ENCODE measurements at regions not wholly inside any gene's neighbourhood (a gene's known extent, or its start where the extent isn't known, plus 50 kb on each side); places are given as distances from the start of the nearest gene placed in this dataset.

GRCh38 chr1:166270476-166271150 lies 103.8 kb upstream of the FAM78B start:
- TF ChIP-seq CTCF (conservative IDR thresholded peaks at IDR 0.05; ENCODE audit: low read length) = no peak
- DNase-seq (ENCODE audit: low read depth) = no peak
- no peak overlapping the region for H3K4me3 ChIP-seq (ENCODE audit: low read length)

- DNase-seq (ENCODE audit: low read depth) = no peak
- TF ChIP-seq CTCF (conservative IDR thresholded peaks at IDR 0.05; ENCODE audit: low read length) = no peak
- H3K4me3 ChIP-seq (ENCODE audit: low read length) = no peak overlapping the region
Measured at GRCh38 chr1:166271151-166271538, 104.3 kb upstream of the FAM78B start.

- H3K4me3 ChIP-seq (ENCODE audit: low read length) = no peak overlapping the region
- TF ChIP-seq CTCF (conservative IDR thresholded peaks at IDR 0.05; ENCODE audit: low read length) = no peak
- no peak for DNase-seq (ENCODE audit: low read depth)
Measured at GRCh38 chr1:166272155-166272554, 105.4 kb upstream of the FAM78B start.

GRCh38 chr1:166272851-166273250 lies 106.0 kb upstream of the FAM78B start:
- DNase-seq (ENCODE audit: low read depth) = no peak
- TF ChIP-seq CTCF (conservative IDR thresholded peaks at IDR 0.05; ENCODE audit: low read length) = no peak
- no peak overlapping the region for H3K4me3 ChIP-seq (ENCODE audit: low read length)

- no peak for DNase-seq (ENCODE audit: low read depth)
- no peak for TF ChIP-seq CTCF (conservative IDR thresholded peaks at IDR 0.05; ENCODE audit: low read length)
- H3K4me3 ChIP-seq (ENCODE audit: low read length) = no peak overlapping the region
Measured at GRCh38 chr1:166273618-166274017, 106.8 kb upstream of the FAM78B start.

- H3K4me3 ChIP-seq (ENCODE audit: low read length) = no peak overlapping the region
- no peak for TF ChIP-seq CTCF (conservative IDR thresholded peaks at IDR 0.05; ENCODE audit: low read length)
- DNase-seq (ENCODE audit: low read depth) = no peak
Measured at GRCh38 chr1:166282391-166283137, 115.8 kb upstream of the FAM78B start.

GRCh38 chr1:166283190-166283589 lies 116.4 kb upstream of the FAM78B start:
- no peak for DNase-seq (ENCODE audit: low read depth)
- no peak for TF ChIP-seq CTCF (conservative IDR thresholded peaks at IDR 0.05; ENCODE audit: low read length)
- no peak overlapping the region for H3K4me3 ChIP-seq (ENCODE audit: low read length)

All from AG10803 (cell line).